HG03139 (cell line): ENCODE measurements at regions not wholly inside any gene's neighbourhood (a gene's known extent, or its start where the extent isn't known, plus 50 kb on each side); places are given as distances from the start of the nearest gene placed in this dataset.
"Not testable (repeated sequence)": the region's sequence is repeated elsewhere in the genome, so short reads cannot be mapped to it uniquely, and the experiment has no call there.

Experiments
- ATAC-seq: cut with Tn5 transposase; IDR thresholded peaks from one replicate; pipeline ENCODE4 v1.9.1; 2021; ENCODE audit not compliant: unreplicated experiment

DNA sequence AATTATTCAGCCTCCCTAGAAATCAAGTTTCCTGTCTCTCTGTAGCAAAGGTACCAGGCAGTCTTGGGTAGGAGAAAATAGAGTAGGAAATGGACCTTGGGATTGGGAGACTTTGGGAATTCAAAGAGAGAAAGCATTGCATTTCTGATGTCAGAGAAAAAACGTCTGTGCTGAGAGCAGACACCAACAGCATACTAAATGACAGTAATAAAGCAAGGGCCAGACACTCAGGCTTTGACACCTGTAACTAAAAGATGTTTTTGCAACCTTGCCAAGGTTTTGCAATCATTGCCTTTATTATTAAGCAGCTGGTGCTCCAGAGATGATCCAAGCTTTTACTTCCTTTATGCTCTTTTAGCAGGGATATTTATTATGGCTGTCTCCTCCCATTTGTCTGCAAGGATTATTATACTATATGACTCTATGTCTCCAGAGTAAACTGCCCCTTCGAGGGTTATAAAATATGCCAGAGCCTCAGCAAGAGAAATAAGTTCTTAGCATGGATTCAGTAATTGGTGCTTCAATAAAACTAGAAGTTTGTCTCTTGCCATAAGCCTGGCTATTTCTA is 85.2 kb upstream of the GRAMD1B start:
- ATAC-seq: no peak

DNA sequence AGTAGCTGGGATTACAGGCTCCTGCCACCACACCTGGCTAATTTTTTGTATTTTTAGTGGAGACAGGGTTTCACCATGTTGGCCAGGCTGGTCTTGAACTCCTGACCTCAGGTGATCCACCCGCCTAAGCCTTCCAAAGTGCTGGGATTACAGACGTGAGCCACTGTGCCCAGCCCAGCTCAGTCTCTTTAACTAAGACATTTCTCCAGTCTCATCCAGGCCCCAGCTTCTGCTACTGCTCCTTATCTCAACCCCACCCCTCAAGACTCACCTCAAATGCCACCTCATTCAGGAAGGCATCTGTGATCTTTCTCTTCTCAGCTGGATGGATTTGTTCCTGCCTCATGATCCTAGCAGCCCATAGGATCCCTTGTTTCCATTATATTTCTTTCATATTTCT is 85.9 kb upstream of the GRAMD1B start:
- ATAC-seq: not testable (repeated sequence)

DNA sequence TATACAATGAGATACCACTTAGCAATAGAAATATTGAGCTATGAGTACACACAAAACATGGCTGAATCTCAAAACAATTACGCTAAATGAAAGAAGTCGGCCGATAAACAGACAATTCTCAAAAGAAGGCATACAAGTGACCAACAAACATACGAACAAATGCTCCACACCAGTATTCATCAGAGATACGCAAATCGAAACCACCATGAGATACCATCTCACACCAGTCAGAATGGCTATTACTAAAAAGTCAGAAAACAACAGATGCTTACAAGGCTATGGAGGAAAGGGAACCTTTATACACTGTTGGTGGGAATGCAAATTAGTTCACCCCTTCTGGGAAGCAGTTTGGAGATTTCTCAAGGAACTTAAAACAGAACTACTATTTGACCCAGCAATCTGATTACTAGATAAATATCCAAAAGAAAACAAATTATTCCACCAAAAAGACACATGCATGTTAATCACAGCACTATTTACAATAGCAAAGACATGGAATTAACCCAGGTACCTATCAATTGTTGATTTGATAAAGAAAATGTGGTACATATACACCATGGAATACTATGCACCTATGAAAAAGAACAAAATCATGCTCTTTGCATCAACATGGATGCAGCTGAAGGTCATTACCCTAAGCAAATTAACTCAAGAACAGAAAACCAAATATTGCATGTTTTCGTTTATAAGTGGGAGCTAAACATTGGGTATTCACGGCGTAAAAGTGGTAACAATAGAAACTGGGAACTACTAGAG is 90.9 kb upstream of the GRAMD1B start:
- ATAC-seq: no peak

DNA sequence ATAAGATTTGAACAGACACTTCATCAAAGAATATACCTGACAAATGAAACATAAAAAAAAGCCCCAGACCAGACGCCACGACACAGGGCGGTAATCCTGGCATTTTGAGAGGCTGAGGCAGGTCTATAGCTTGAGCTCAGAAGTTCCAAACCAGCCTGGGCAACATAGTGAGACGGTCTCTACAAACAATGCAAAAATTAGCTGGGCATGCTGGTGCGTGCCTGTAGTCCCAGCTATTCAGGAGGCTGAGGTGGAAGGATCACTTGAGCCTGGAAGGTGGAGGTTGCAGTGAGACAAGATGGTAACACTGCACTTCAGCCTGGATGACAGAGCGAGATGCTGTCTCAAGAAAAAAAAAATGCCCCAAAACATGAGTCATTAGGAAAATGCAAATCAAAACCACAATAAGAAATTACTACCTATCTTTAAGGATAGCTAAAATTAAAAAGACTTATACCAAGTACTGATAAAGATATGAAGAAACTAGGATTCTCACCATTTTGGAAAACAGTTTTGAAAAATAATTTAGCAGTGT is 91.7 kb upstream of the GRAMD1B start:
- ATAC-seq: no peak

DNA sequence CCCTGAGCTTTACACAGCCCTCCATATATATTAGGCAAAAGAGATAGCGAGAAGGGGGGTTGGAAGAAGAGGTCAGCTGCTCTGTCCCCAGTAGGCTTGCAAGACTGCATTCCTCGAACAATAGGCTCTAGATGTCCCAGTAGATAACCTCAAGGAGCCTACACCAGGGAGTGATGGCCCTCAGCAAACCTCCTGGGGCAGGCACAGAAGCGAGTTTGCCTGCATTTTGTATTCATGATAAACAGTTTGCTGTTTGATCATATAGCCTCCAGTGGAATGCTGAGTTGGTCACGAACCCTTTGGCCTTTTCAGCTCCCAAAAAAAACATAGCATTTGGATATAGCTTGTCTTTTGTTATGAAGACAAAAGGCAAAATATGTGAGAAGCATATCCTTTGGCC is 95.1 kb upstream of the GRAMD1B start:
- no peak for ATAC-seq

DNA sequence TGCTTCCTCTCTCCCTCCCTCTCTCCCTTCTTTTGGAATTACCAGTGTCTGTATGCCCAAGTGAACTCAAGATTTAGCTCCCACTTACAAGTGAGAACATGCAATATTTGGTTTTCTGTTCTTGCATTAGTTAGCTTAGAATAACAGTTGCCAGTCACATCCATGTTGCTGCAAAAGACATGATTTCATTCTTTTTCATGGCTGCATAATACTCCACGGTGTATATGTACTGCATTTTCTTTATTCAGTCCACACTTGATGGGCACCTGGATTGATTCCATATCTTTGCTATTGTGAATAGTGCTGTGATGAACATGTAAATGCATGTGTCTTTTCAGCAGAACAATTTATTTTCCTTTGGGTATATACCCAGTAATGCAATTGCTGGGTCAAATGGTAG is 97.5 kb upstream of the GRAMD1B start:
- not testable (repeated sequence) for ATAC-seq

DNA sequence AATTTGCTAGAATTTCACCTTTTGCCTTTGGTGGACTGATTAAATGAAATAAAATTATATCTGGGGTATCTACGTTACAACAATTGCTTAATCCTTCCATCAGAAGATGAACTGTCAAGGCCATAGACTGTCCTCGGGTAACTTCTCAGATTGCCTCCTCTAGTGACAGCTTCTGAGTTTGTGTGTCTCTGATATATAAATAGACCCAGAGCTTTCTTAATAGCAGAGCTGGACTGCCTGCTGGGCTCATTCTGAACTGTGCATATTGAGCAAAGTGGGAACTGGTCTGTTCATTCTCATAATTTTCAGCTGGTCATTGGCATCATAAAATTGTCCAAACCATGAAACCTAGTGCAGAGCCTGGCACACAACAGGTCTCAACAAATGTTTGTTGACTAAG is 99.1 kb upstream of the GRAMD1B start:
- no peak for ATAC-seq

DNA sequence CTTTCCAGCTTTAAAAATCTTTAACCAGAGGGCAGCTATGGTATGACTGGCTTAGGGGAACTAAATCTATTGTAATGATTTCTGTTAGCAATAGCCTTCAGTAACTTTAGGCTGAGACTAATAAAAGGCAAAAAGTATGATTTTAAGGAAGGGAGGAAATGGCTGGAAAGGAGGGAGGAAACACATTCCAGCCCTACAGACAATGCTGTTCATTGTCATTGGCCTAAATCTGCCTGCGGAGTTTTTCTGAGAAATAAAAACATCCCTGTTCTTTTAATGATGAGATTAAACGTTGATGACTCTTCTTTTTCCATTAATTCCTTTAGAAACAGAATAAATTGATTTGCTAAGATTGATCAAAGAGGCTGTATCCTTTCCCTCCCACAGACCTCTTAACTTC is 99.6 kb upstream of the GRAMD1B start:
- no peak for ATAC-seq

DNA sequence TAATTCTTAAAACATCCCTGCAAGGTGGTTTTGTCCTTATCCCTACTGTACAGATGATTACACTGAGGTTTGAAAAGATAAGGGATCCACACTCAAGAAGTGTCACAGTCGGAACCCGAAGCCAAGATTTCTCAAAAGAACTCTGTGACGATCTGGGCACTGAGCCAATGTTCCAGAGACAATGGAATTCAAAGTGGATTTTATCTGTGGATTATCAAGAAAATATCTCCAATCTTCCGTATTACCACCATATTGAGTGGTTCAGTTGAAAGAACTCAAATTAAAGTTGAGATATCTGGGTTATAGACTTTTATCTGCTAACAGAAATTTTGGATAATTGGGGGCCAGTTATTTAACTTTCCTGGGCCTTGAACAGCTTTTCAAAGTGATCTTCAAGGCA is 100.0 kb upstream of the GRAMD1B start:
- no peak for ATAC-seq

DNA sequence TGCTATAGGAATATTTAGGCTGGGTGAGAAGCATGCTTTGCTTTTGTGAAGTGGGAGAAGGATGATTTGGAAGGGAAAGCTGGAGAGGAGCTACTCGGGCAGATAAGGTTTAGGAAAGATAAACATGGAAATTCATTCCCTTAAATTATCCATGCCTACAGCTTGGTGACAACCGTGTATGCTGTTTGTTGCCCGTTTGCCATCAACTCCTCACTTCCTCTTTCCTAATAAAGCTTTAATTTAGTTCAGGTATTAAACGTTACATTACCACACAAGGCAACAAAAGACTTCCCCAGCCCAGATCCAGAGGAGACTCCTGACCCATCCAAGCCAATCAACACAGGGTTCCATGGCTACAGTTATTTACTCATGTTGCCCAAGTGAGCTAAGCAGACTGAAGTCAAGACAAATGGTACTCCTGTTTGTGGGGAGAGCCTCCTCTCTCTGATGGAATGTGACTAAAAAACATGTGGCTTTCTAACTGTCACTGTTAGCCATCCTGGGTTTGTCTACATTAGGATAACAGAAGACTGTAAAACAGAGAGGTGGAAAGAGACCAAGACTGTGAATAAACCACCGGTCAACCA is 101.7 kb upstream of the GRAMD1B start:
- ATAC-seq: no peak

DNA sequence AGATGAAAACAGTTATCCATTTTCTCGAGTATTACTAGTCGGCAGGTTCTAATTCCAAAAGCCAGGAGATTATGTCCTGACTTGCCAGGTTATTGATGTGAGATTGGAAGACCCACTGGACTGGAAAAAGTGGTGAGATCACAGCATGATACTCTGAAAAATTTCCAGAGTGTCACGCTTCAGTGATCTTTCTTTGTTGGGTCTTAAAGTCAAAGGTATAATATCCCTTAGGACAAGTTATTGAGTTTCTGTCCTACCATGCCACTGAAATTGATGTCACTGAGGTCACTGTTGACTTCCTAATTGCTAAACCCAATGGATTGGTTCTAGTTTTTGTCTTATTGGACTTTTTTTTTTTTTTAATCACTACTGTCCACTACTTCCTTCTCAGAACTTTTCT is 104.5 kb upstream of the GRAMD1B start:
- ATAC-seq: no peak

DNA sequence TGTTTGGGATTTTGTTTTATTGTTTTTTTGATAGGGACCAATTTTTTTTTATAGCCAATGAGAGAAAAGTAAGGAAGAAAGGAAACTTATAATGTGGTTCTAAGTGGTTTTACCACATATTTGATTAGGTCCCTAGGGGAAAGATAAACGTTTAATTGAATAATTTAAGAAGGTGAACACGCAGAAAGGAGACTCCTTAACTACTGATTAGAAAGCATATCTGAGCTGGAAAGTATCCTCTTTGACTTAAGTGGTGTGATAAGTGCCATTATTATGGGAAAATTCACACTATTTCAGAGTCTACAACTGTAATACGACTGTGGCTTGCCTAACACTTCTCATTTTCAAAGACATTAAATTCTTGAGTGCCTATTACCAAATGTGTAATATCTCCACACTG is 106.5 kb upstream of the GRAMD1B start:
- ATAC-seq: no peak

DNA sequence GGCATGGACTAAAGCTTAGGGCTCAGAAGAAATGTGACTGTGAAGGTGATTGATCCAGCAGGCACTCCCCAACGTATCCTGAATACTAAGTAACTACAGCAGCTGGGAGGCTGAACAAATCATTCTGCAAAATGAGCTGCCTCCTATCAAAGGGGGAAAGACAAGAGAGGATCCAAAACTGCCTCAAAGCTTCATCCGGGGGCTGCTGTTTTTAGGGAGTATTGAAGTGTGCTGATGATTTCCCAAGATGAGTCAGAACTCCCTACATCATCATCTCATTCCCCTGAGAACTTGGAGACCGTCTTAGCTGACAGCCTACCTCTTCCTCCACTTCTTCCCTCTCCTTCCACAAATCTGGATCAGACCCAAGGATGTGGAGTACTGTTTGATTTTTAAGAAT is 108.4 kb upstream of the GRAMD1B start:
- no peak for ATAC-seq

DNA sequence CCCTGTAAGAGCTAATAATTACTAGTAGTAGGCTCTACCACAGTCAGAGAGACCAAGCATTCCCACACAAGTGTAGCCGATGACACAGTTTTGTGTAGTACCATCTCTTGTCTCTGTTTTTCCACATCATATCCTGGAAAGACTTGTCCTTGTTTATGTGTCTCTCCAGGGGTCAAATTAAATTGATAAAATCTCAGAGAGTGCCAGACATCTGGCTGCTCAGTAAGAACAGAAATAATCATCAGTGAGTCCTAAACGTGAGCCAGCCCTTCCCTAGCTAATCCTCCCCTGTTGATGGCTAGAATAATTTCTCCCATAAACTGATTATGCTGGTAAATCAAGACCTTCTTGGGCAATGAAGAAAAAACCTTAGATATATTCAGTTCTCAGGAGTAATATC is 111.4 kb upstream of the GRAMD1B start:
- no peak for ATAC-seq

DNA sequence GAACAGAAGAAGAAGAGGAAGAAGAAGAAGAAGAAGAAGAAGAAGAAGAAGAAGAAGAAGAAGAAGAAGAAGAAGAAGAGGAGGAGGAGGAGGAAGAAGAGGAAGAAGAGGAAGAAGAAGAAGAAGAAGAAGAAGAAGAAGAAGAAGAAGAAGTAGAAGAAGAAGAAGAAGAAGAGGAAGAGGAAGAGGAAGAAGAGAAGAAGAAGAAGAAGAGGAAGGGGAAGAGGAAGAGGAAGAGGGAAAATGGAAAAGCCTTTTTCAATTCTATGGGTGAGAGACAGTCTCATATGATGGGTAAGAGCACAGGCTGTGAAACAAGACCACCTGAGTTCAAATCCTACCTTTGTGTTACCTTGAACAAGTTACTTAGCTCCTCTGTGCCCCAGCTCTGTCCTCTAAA is 111.9 kb upstream of the GRAMD1B start:
- not testable (repeated sequence) for ATAC-seq

DNA sequence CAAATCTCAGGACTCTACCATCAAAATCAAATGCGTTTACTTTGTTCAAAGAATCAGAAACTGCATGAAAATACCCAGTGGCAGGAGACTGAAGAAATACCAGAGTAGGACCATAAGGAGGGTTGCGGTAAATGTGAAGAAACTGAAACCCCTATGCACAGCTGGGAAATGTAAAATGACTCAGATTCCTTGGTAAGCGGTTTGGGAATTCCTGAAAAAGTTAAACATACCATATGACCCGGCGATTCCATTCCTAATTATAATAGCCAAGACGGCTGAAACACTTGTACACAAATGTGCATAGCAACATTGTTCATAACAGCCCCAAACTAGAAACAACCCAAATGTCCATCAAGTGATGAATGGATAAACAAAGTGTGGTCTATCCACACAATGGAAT is 114.1 kb upstream of the GRAMD1B start:
- ATAC-seq: no peak

DNA sequence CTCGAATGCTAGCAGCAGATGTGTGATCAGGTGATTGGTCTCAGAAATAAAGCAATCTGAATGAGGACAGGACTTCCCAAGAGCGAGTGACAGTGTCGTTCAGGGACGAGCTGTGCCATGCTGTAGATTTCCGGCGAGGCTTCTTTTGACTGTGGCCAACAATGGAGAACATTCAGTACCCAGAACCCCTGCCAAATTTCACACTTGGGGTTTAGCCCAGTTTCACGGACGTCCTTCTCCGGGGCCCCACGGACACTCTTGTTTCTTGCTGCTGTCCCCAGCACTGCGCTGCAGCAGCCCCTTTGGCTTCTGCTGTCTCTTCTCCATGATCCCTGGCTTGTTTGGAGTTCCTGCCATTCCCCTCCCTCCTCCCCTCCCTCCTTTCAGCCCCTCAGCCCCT is 115.1 kb upstream of the GRAMD1B start:
- ATAC-seq: no peak

DNA sequence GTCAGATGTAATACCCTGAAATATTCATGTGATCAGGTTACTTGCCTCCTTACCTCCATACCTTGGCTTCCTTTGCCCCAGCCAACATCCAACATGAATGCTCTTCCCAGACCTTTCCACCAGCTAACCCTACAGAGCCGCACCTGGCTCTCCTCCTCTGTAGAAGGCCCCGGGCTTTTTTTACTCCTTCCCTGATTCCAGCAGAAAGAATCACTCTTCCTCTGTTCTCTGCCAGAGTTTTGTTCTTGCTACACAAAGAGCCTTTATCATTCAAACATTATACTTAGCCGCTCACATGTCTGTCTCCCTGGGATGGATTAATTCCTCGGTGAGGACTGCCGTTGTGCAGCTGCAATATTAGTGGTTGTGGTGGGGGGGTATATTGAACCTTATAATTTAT is 116.8 kb upstream of the GRAMD1B start:
- no peak for ATAC-seq

DNA sequence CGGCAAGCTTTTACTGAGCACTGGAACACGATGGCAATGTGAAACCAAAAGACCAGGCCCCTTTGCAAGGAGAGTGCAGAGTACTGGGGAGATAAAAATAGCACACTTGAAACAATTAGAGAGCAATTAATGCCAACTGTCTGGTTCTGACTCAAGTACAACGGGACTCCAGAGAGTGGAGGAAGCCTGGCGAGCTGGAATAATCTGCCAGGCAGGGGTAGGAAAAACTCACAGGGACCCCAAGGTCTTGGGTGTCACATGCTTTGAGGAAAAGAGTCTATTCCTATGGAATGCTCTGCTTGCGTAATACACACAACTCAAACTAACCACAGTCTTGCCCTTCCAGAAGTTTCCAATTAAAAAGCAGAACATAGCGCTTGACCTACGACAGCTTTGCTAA is 113.0 kb upstream of the CLMP start:
- no peak for ATAC-seq

DNA sequence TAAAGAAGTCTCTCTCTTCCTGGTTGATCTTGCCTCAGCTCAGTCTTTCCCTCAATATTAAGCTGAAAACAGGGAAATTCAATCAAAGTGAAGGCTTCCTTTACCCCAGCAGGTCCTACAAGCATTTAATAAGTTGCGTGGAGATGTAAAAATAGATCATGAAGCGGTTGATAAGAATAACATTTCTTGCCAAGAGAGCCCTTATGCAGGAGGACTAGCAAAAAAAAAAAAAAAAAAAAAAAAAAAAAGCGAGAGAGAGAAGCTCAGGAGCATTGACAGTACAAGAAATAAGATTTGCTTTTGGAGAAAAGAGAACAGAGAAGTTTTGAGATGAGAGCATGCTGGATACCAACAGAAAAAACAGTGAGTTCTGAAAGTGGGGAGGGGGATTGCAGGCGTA is 112.2 kb upstream of the CLMP start:
- no peak for ATAC-seq

DNA sequence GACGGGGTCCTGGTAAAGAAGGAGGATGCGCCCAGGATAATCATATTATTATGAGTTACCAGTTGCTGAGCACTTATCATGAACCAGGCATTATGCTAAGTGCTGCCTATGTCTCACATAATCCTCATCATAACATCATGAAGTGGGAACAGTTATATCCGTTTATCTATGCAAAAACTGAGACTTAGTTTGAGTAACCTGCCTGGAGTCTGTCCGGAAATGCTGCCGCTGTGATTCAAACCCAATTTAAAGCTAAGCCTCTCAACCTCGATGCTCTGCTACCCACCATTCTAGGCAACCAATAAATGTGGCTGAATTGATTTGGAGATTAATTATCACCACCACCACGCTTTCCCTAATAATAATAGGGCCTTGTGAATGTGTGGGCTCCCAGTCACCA is 111.5 kb upstream of the CLMP start:
- no peak for ATAC-seq

DNA sequence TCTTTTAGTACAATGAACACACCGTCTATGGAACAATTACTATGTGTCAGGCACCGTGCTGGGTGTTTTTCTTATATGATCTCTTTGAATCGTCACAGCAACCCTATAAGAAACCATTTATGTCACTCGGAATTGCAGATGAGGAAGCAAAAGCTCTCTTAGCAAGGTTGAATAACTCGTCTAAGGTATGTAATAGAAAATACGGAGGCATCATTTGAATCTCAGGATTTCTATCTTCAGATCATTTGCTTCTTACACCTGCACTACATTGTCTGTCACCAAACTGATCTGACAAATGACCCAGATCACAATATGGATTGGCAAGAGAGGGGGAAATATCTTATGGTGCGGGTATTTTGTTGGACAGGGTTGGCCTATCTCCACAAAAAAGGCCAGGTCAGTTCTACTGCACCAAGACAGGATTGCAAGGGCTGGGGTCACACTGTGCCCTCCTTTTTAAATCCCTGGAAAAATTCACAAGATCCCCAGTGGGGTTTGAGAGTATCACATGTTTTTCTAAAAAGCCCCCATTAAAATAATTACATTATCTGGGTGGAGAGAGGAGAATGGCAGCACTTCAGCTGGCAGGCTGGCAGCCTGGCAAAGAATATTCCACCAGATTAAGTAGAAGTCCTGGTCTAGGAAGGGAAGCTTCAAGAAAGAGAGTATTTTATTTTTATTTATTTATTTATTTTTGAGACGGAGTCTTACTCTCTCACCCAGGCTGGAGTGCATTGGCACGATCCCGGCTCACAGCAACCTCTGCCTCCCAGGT is 110.7 kb upstream of the CLMP start:
- ATAC-seq: no peak
